BE2C (cell line): ENCODE measurements at regions not wholly inside any gene's neighbourhood (a gene's known extent, or its start where the extent isn't known, plus 50 kb on each side); places are given as distances from the start of the nearest gene placed in this dataset.
A peak's percentile ranks its signal among the peaks of the same experiment; 100 is the strongest.

ENCODE experiments used
- DNase-seq: peaks from one replicate; pipeline ENCODE4 v3.0.0-alpha.2; 2020
- H3K27me3 ChIP-seq: fragments of 250-450 bp; sonication (Bioruptor Pico); 2 replicates; pipeline ENCODE4 v1.5.1; 2020; ENCODE audit warnings: mild to moderate bottlenecking
- H3K36me3 ChIP-seq: fragments of 250-450 bp; sonication (Bioruptor Pico); 2 replicates; pipeline ENCODE4 v1.5.1; 2020; ENCODE audit warnings: mild to moderate bottlenecking
- H3K4me1 ChIP-seq: fragments of 250-450 bp; sonication (Bioruptor Pico); 2 replicates; pipeline ENCODE4 v1.5.1; 2020
- H3K4me3 ChIP-seq: 2 replicates; pipeline ENCODE4 v1.5.1; 2011; ENCODE audit warnings: low read depth, low read length
- H3K9me3 ChIP-seq: fragments of 250-450 bp; sonication (Bioruptor Pico); 2 replicates; pipeline ENCODE4 v1.5.1; 2020
- TF ChIP-seq, protein P1 (sequence below): IDR thresholded peaks from 2 replicates; pipeline ENCODE4 v1.5.1; 2012; ENCODE audit warnings: mild to moderate bottlenecking, low read depth, low read length

DNA sequence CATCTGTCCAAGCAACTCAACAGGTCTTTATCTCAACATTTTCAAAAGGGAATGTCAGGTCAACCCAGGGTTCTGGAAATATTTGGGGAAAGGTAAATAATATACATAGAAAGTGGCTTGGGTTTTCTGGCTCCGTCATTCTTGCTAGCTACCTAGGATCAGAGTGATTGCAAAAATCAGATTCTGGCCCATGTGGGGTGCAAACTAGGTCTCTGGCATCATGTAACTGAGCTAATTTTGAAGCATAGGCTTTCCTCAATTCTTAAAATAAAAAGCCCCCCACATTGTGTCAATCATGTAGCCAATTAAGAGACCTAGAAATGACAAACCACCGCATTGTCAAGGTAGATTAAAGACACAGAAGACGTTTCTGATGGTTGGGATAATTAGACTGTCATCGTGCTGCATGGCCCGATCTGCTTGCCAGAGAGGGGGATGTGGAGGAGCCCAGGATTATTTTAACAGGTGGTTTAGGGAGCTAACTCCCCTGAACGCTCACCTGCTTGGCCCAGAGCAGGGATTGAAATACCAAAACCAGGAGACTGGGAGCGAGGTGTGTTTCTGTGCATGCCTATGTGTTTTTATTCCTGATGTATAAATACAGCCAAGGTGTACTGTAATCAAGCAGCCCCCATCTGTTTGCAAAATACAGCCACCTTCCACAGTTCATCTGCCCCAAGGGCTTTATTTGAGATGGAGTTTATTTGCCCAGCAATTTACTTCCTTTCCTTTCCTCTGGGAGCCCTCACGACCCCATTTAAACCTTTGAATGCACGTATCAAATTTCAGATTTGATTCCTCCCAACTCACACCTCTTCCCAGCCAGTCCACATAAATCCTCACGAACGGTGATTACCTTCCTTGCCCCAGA lies 189.5 kb downstream of the TTC8 start:
- no peaks in the 10 kb centered on the region; the same call in 1 of the 2 replicates for H3K9me3 ChIP-seq
- H3K4me1 ChIP-seq, result peaks cover 10% of the 10 kb centered on the region
- H3K4me3 ChIP-seq, result no peak overlapping the region
- no peaks in the 10 kb centered on the region for H3K27me3 ChIP-seq
- TF ChIP-seq, protein P1, sequence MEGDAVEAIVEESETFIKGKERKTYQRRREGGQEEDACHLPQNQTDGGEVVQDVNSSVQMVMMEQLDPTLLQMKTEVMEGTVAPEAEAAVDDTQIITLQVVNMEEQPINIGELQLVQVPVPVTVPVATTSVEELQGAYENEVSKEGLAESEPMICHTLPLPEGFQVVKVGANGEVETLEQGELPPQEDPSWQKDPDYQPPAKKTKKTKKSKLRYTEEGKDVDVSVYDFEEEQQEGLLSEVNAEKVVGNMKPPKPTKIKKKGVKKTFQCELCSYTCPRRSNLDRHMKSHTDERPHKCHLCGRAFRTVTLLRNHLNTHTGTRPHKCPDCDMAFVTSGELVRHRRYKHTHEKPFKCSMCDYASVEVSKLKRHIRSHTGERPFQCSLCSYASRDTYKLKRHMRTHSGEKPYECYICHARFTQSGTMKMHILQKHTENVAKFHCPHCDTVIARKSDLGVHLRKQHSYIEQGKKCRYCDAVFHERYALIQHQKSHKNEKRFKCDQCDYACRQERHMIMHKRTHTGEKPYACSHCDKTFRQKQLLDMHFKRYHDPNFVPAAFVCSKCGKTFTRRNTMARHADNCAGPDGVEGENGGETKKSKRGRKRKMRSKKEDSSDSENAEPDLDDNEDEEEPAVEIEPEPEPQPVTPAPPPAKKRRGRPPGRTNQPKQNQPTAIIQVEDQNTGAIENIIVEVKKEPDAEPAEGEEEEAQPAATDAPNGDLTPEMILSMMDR, result no peak
- no peak for DNase-seq
- H3K36me3 ChIP-seq, result no peaks in the 10 kb centered on the region

DNA sequence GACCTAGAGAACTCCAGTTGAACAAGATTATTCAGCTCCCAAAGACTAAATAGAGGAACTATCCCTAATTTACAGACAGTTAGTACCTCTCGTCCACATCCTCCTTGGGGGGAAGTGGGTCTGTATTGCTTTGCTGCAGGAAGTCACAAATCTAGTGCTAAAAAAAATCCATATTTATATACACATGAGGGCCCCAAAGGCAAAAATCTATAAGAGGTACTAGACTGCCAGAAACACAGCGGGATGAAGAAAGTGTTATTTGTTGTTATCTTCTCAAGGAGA lies 190.1 kb downstream of the TTC8 start:
- no peaks in the 10 kb centered on the region for H3K27me3 ChIP-seq
- no peak for DNase-seq
- TF ChIP-seq, protein P1, result no peak
- peaks cover 10% of the 10 kb centered on the region for H3K4me1 ChIP-seq
- no peak overlapping the region for H3K4me3 ChIP-seq
- H3K36me3 ChIP-seq, result no peaks in the 10 kb centered on the region
- H3K9me3 ChIP-seq, result no peaks in the 10 kb centered on the region; the same call in 1 of the 2 replicates

DNA sequence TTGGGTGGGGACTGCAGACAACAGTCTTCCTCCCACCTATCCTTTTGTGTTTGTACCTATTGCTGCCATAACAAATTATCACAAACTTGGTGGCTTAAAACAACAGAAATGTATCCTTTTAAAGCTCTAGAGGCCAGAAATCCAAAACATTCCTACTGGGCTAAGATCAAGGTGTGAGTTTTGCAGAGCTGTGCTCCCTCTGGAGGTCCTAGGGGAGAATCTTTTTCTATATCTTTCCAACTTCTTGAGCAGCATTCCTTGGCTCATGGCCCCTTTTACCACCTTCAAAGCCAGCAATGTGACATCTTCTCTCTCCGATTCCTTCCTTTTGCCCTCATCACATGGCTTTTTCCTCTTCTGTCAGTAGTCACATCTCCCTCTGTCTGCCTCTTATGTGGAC lies 190.6 kb downstream of the TTC8 start:
- TF ChIP-seq, protein P1, result peak; percentile 24
- Histone ChIP-seq H3K4me1 (peaks cover 10% of the 10 kb centered on the region), H3K27me3 (no peaks in the 10 kb centered on the region), H3K9me3 (no peaks in the 10 kb centered on the region; the same call in 1 of the 2 replicates), H3K36me3 (no peaks in the 10 kb centered on the region), H3K4me3 (no peak overlapping the region)
- DNase-seq, result no peak

DNA sequence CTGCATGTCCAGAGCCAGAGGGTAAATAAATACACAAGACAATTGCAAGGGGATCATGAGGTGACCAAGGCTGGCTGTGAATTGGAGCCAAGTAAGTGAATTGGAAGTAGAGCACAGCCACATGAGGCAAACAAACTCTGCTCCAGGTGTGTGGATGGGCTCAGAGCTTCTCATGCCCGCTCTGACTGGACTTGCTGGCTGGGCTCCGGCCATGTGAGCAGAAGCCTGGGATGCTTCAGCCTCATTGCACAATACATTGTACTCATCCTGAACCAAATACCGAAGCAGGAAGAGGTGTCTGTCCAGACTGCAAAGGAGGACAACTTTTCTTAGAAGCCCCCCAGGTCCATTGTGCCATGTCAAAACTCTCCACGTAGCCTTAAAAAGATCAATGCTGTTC lies 193.0 kb downstream of the TTC8 start:
- no peak for DNase-seq
- Histone ChIP-seq H3K4me3 (no peak overlapping the region), H3K4me1 (peaks cover 4% of the 10 kb centered on the region), H3K27me3 (no peaks in the 10 kb centered on the region), H3K9me3 (no peaks in the 10 kb centered on the region; the same call in 1 of the 2 replicates), H3K36me3 (no peaks in the 10 kb centered on the region)
- TF ChIP-seq, protein P1, result no peak

DNA sequence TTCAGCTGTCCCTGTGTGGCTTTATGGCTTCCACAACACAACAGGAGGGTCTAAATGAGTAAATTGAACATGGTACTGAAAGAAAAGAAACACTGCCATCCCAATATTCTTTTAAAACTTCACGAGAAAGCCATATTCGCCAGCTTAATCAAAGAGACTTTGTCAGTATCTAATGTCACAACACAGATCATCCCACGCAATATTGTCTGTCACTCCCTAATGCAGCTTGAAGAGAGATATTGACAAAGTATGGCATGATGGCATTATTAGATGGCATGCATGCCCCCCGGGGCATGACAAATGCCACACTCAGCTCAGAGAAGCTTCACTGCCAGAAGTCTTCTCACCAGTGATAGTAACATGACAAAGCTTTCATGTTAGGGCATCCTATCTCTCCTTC lies 197.8 kb downstream of the TTC8 start:
- Histone ChIP-seq H3K4me1 (no peaks in the 10 kb centered on the region), H3K4me3 (no peak overlapping the region), H3K27me3 (no peaks in the 10 kb centered on the region), H3K36me3 (no peaks in the 10 kb centered on the region), H3K9me3 (peaks cover 6% of the 10 kb centered on the region)
- no peak for DNase-seq
- TF ChIP-seq, protein P1, result no peak

DNA sequence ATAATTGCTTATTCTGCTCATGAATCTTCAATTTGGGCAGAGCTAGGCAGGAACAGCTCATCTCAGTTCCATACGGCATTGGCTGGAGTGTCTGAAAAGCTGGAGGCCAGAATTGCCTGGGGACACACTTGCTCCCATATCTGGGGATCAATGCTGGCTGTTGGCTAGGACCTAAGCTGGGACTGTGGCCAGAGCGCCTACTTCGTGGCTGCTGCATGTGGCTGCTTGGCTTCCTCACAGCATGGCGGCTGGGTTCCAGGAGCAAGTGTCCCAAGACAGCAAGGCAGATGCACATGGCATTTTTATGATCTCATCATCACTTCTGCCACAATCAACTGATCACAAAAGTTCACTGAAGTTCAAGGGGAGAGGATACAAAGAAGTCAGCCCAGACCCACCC lies 200.2 kb downstream of the TTC8 start:
- no peak overlapping the region for H3K4me3 ChIP-seq
- peak; percentile 47 for DNase-seq
- H3K9me3 ChIP-seq, result peaks cover 12% of the 10 kb centered on the region
- no peaks in the 10 kb centered on the region for H3K27me3 ChIP-seq
- H3K4me1 ChIP-seq, result no peaks in the 10 kb centered on the region
- no peaks in the 10 kb centered on the region for H3K36me3 ChIP-seq
- TF ChIP-seq, protein P1, result no peak
